ENCODE measurements at regions not wholly inside any gene's neighbourhood (a gene's known extent, or its start where the extent isn't known, plus 50 kb on each side); places are given as distances from the start of the nearest gene placed in this dataset.
"Not testable (repeated sequence)": the region's sequence is repeated elsewhere in the genome, so short reads cannot be mapped to it uniquely, and the experiment has no call there.

- DNase-seq, result not testable (repeated sequence)
Observed at GRCh38 chr7:149930374-149931068, 56.8 kb downstream of the ATP6V0E2 start.

GRCh38 chr7:149933776-149934175, 60.0 kb downstream of the ATP6V0E2 start:
- not testable (repeated sequence) for DNase-seq

GRCh38 chr7:149947346-149947745, 73.6 kb downstream of the ATP6V0E2 start:
- DNase-seq, result not testable (repeated sequence)

GRCh38 chr7:149948444-149948843, 74.7 kb downstream of the ATP6V0E2 start:
- DNase-seq, result not testable (repeated sequence)

GRCh38 chr7:149949863-149950577, 76.3 kb downstream of the ATP6V0E2 start:
- DNase-seq, result not testable (repeated sequence)

GRCh38 chr7:149950578-149950924, 76.8 kb downstream of the ATP6V0E2 start:
- DNase-seq, result not testable (repeated sequence)

- DNase-seq, result not testable (repeated sequence)
Observed at GRCh38 chr7:149951579-149951978, 77.8 kb downstream of the ATP6V0E2 start.

GRCh38 chr7:149958880-149959279, 85.1 kb downstream of the ATP6V0E2 start:
- DNase-seq, result not testable (repeated sequence)

GRCh38 chr7:149960863-149961262, 87.1 kb downstream of the ATP6V0E2 start:
- not testable (repeated sequence) for DNase-seq

GRCh38 chr7:149961878-149962277, 88.1 kb downstream of the ATP6V0E2 start:
- DNase-seq, result not testable (repeated sequence)

- not testable (repeated sequence) for DNase-seq
Observed at GRCh38 chr7:149962685-149963319, 89.0 kb downstream of the ATP6V0E2 start.

- not testable (repeated sequence) for DNase-seq
Observed at GRCh38 chr7:149963985-149964384, 90.2 kb downstream of the ATP6V0E2 start.

GRCh38 chr7:149966444-149966843, 92.7 kb downstream of the ATP6V0E2 start:
- DNase-seq, result not testable (repeated sequence)

GRCh38 chr7:149972977-149973376, 99.2 kb downstream of the ATP6V0E2 start:
- DNase-seq, result not testable (repeated sequence)

GRCh38 chr7:149973681-149974080, 99.9 kb downstream of the ATP6V0E2 start:
- DNase-seq, result not testable (repeated sequence)

- not testable (repeated sequence) for DNase-seq
Observed at GRCh38 chr7:149975608-149976007, 101.8 kb downstream of the ATP6V0E2 start.

GRCh38 chr7:149978537-149978936, 104.8 kb downstream of the ATP6V0E2 start:
- not testable (repeated sequence) for DNase-seq

GRCh38 chr7:149978944-149979343, 105.2 kb downstream of the ATP6V0E2 start:
- not testable (repeated sequence) for DNase-seq

- not testable (repeated sequence) for DNase-seq
Observed at GRCh38 chr7:149982537-149983112, 108.9 kb downstream of the ATP6V0E2 start.

GRCh38 chr7:149986866-149987265, 113.1 kb downstream of the ATP6V0E2 start:
- DNase-seq, result not testable (repeated sequence)

GRCh38 chr7:149991652-149992302, 118.0 kb downstream of the ATP6V0E2 start:
- not testable (repeated sequence) for DNase-seq

GRCh38 chr7:149992366-149992765, 118.6 kb downstream of the ATP6V0E2 start:
- DNase-seq, result not testable (repeated sequence)
